DOHH2 (cell line): ENCODE measurements at regions not wholly inside any gene's neighbourhood (a gene's known extent, or its start where the extent isn't known, plus 50 kb on each side); places are given as distances from the start of the nearest gene placed in this dataset.
"Not testable (repeated sequence)": the region's sequence is repeated elsewhere in the genome, so short reads cannot be mapped to it uniquely, and the experiment has no call there.

ENCODE experiments used
- H3F3A ChIP-seq: fragments of 200-600 bp; sonication (generic), shearing (Covaris generic); 2 replicates; pipeline ENCODE4 v1.6.0; 2016; ENCODE audit warnings: antibody characterized with exemption, mild to moderate bottlenecking; ENCODE audit not compliant: control insufficient read depth, insufficient read depth
- H3K27ac ChIP-seq: fragments of 200-600 bp; sonication (generic); 2 replicates; pipeline ENCODE4 v1.5.1; 2014; ENCODE audit warnings: low read depth, mild to moderate bottlenecking, low read length, moderate library complexity
- H3K27me3 ChIP-seq: fragments of 200-600 bp; sonication (generic); 2 replicates; pipeline ENCODE4 v1.6.1; 2014; ENCODE audit warnings: mild to moderate bottlenecking, low read length, mixed read lengths; ENCODE audit not compliant: control insufficient read depth
- H3K36me3 ChIP-seq: fragments of 200-600 bp; sonication (generic); 2 replicates; pipeline ENCODE4 v1.6.1; 2014; ENCODE audit warnings: mild to moderate bottlenecking, low read length, moderate library complexity, mixed read lengths; ENCODE audit not compliant: control insufficient read depth
- H3K4me1 ChIP-seq: fragments of 200-600 bp; sonication (generic); 2 replicates; pipeline ENCODE4 v1.6.1; 2014; ENCODE audit warnings: mild to moderate bottlenecking, low read length, mixed read lengths; ENCODE audit not compliant: control insufficient read depth
- H3K4me2 ChIP-seq: fragments of 200-600 bp; sonication (generic); 2 replicates; pipeline ENCODE4 v1.6.0; 2014; ENCODE audit warnings: mild to moderate bottlenecking, low read length, moderate library complexity
- H3K4me3 ChIP-seq: fragments of 200-600 bp; sonication (generic); 2 replicates; pipeline ENCODE4 v1.5.1; 2014; ENCODE audit warnings: mild to moderate bottlenecking, low read length, mixed read lengths
- H3K79me2 ChIP-seq: fragments of 200-600 bp; sonication (generic); 2 replicates; pipeline ENCODE4 v1.6.1; 2014; ENCODE audit warnings: mild to moderate bottlenecking, low read length, mixed read lengths; ENCODE audit not compliant: control insufficient read depth
- H3K9me2 ChIP-seq: fragments of 200-600 bp; sonication (generic); replicated peaks from 2 replicates; pipeline ENCODE4 v1.6.1; 2014; ENCODE audit warnings: mild to moderate bottlenecking, low read length, mixed read lengths; ENCODE audit not compliant: control insufficient read depth
- H3K9me3 ChIP-seq: fragments of 200-600 bp; sonication (generic); 2 replicates; pipeline ENCODE4 v1.6.1; 2014; ENCODE audit warnings: antibody characterized with exemption, low read length, mixed read lengths; ENCODE audit not compliant: control insufficient read depth, insufficient read depth
- H4K20me1 ChIP-seq: fragments of 200-600 bp; sonication (generic); 2 replicates; pipeline ENCODE4 v1.6.0; 2014; ENCODE audit warnings: low read depth, mild to moderate bottlenecking, antibody characterized with exemption, low read length, moderate library complexity; ENCODE audit not compliant: control insufficient read depth, insufficient read depth

GRCh38 chr11:3523567-3523966 is 118.2 kb downstream of the ART5 start:
- H3K36me3 ChIP-seq, H3F3A ChIP-seq, H3K4me3 ChIP-seq, H3K9me3 ChIP-seq, H3K79me2 ChIP-seq, H3K27ac ChIP-seq, H3K4me1 ChIP-seq, H3K9me2 ChIP-seq, H4K20me1 ChIP-seq, H3K4me2 ChIP-seq, H3K27me3 ChIP-seq: not testable (repeated sequence)

GRCh38 chr11:3520905-3521304 is 120.9 kb downstream of the ART5 start:
- not testable (repeated sequence) for H4K20me1 ChIP-seq, H3K27me3 ChIP-seq, H3K4me3 ChIP-seq, H3K4me2 ChIP-seq, H3K27ac ChIP-seq, H3K36me3 ChIP-seq, H3K4me1 ChIP-seq, H3F3A ChIP-seq, H3K9me2 ChIP-seq, H3K9me3 ChIP-seq, H3K79me2 ChIP-seq

- not testable (repeated sequence) for H3K27ac ChIP-seq, H3K9me2 ChIP-seq, H3F3A ChIP-seq, H3K4me3 ChIP-seq, H3K4me2 ChIP-seq, H3K36me3 ChIP-seq, H3K79me2 ChIP-seq, H3K27me3 ChIP-seq, H4K20me1 ChIP-seq, H3K9me3 ChIP-seq, H3K4me1 ChIP-seq
Measured at GRCh38 chr11:3519841-3520240, 122.0 kb downstream of the ART5 start.

- not testable (repeated sequence) for H3K4me2 ChIP-seq, H3K4me3 ChIP-seq, H3K79me2 ChIP-seq, H3K4me1 ChIP-seq, H3F3A ChIP-seq, H3K9me2 ChIP-seq, H4K20me1 ChIP-seq, H3K27ac ChIP-seq, H3K27me3 ChIP-seq, H3K36me3 ChIP-seq, H3K9me3 ChIP-seq
Measured at GRCh38 chr11:3516934-3517567, 124.7 kb downstream of the ART5 start.

GRCh38 chr11:3516345-3516933 is 125.4 kb downstream of the ART5 start:
- H3K27ac ChIP-seq, H3K27me3 ChIP-seq, H3F3A ChIP-seq, H3K36me3 ChIP-seq, H4K20me1 ChIP-seq, H3K4me3 ChIP-seq, H3K79me2 ChIP-seq, H3K4me2 ChIP-seq, H3K9me2 ChIP-seq, H3K9me3 ChIP-seq, H3K4me1 ChIP-seq: not testable (repeated sequence)

- H3K4me2 ChIP-seq = not testable (repeated sequence)
Measured at GRCh38 chr11:3514635-3515424, 127.0 kb downstream of the ART5 start.

GRCh38 chr11:3513311-3513710 is 128.5 kb downstream of the ART5 start:
- not testable (repeated sequence) for H3K36me3 ChIP-seq, H3K79me2 ChIP-seq, H4K20me1 ChIP-seq, H3K4me2 ChIP-seq, H3K4me3 ChIP-seq, H3K27ac ChIP-seq, H3K4me1 ChIP-seq, H3K27me3 ChIP-seq, H3F3A ChIP-seq, H3K9me2 ChIP-seq, H3K9me3 ChIP-seq

More at GRCh38 chr11:3514635-3515424, 127.0 kb downstream of the ART5 start:
- H4K20me1 ChIP-seq, H3F3A ChIP-seq, H3K36me3 ChIP-seq, H3K4me3 ChIP-seq, H3K9me3 ChIP-seq, H3K27me3 ChIP-seq, H3K9me2 ChIP-seq, H3K27ac ChIP-seq, H3K4me1 ChIP-seq, H3K79me2 ChIP-seq: not testable (repeated sequence)

- not testable (repeated sequence) for H3K27me3 ChIP-seq, H4K20me1 ChIP-seq, H3K9me2 ChIP-seq, H3K4me2 ChIP-seq, H3K4me3 ChIP-seq, H3F3A ChIP-seq, H3K4me1 ChIP-seq, H3K79me2 ChIP-seq, H3K36me3 ChIP-seq, H3K9me3 ChIP-seq, H3K27ac ChIP-seq
Measured at GRCh38 chr11:3512751-3513150, 129.0 kb downstream of the ART5 start.
